HG03354 (cell line): ENCODE measurements at regions not wholly inside any gene's neighbourhood (a gene's known extent, or its start where the extent isn't known, plus 50 kb on each side); places are given as distances from the start of the nearest gene placed in this dataset.
"Not testable (repeated sequence)": the region's sequence is repeated elsewhere in the genome, so short reads cannot be mapped to it uniquely, and the experiment has no call there.

Experiments
- ATAC-seq: cut with Tn5 transposase; IDR thresholded peaks from one replicate; pipeline ENCODE4 v1.9.1; 2021; ENCODE audit warnings: mild to moderate bottlenecking; ENCODE audit not compliant: unreplicated experiment, poor library complexity, severe bottlenecking

GRCh38 chr3:152128356-152128755 is 140.4 kb upstream of the MBNL1 start:
- no peak for ATAC-seq

GRCh38 chr3:152139651-152140050 is 129.1 kb upstream of the MBNL1 start:
- ATAC-seq = no peak

- no peak for ATAC-seq
These were observed 122.3 kb upstream of the MBNL1 start for GRCh38 chr3:152146461-152146860.

DNA sequence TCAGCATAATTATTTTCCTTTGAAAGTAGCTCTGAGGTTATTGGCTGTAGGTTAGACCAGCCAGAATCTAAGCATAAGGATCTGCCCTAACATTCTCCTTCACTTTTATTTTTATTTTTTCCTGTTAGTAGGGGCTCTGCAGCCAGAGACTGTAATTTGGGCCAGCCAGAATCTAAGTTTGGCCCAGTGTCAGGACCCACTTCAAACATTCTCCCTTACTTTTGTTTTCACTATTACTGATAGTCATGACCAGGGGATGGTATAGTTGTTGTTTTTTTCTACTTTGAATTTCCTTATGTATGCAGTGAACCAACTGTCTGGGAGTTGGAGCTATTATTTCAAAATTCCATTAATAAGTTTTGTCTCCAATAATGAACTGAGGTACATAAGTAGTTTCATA is 121.0 kb upstream of the MBNL1 start:
- ATAC-seq = no peak

- no peak for ATAC-seq
These were observed 120.2 kb upstream of the MBNL1 start for GRCh38 chr3:152148579-152148978.

DNA sequence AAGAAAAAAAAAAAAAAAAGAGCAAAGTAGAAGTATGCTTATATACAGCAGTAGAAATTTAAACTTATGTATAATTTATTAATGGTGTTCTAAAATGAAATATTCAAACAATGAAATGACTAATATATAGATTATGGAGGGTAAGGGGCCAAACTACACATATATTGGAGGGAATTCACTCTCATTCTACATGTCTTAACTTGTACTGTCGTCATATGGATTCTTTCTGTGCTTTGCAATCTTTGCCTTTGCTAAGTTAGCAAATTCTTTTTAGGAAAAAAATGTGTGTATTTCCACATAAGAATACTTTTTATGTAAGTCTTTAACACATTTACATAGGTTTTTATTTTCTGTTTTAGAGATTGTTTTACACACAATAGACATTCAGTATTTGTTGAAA is 118.9 kb upstream of the MBNL1 start:
- ATAC-seq = no peak

- ATAC-seq = no peak
These were observed 117.4 kb upstream of the MBNL1 start for GRCh38 chr3:152151216-152151876.

- not testable (repeated sequence) for ATAC-seq
These were observed 116.6 kb upstream of the MBNL1 start for GRCh38 chr3:152151877-152152765.

- ATAC-seq = not testable (repeated sequence)
These were observed 115.6 kb upstream of the MBNL1 start for GRCh38 chr3:152153115-152153514.

DNA sequence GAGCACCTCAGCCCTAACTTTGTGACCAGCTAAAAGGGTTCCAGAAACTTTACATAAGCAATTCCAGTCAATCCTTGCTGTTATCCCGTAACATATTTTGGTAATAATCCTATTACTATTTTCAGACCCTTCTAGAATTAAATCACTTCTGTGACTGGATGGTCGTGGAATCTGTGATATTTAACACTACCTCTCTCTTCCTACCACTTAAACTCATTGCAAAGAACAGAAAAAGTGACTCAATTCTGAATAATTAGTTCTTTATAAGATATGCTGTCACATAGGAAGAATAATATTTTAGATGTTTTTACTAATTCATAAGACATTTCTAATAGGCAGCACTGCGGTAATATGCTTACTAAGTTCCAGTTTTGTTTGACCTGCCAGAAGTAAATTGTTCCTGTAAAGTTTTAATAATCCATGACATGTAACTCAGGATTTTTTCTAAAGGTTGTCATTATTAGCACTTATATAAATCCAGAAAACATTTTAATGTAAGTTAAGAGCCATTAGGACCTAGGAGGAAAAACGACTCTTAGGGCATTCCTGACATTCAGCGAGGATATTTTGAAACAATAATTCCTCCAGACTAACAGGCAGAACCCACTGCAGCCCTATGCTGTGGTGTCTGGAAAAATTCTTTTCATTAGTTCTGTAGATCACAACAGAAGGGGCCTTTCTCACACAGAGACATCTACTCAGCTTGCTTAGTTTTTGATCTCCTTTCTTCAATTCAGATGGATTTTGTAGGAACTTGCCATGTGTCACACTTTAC is 113.3 kb upstream of the MBNL1 start:
- no peak for ATAC-seq

GRCh38 chr3:152156880-152157279 is 111.8 kb upstream of the MBNL1 start:
- ATAC-seq = no peak

DNA sequence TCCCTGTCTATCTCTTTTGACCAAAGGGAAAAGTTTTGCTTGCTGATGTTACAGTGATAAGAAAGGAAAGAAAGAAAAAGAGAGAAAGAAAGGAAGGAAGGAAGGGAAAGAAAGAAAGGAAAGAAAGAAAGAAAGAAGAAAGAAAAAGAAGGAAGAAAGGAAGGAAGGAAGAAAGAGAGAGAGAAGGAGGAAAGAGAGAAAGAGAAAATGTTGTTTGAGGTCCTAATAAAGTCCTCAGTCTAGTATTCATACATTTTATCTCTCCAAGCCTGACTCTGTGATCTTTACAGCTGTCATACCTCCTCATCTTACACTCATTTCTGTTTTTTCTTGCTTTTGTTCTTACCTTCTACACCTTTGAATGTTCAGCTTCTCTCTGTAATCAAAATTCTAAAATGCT is 111.4 kb upstream of the MBNL1 start:
- ATAC-seq = no peak

DNA sequence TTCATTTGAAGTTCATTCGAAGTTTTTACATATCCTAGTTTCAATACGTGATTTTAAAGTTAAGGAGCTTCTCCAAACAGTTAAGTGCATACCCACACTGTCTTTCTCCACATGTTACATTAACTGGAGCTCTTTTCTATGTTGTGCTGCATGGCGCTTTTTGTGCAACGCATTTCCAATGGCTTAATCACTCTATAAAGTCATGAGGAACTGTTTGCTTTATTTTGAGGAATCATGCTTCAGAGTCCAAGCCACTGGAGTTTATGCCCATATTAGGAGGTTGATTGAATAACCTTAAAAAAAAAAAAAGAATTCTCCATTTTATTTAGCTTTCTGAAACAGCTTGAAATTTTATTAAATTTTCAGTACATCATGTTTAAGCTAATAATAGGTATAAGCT is 109.4 kb upstream of the MBNL1 start:
- ATAC-seq = no peak

DNA sequence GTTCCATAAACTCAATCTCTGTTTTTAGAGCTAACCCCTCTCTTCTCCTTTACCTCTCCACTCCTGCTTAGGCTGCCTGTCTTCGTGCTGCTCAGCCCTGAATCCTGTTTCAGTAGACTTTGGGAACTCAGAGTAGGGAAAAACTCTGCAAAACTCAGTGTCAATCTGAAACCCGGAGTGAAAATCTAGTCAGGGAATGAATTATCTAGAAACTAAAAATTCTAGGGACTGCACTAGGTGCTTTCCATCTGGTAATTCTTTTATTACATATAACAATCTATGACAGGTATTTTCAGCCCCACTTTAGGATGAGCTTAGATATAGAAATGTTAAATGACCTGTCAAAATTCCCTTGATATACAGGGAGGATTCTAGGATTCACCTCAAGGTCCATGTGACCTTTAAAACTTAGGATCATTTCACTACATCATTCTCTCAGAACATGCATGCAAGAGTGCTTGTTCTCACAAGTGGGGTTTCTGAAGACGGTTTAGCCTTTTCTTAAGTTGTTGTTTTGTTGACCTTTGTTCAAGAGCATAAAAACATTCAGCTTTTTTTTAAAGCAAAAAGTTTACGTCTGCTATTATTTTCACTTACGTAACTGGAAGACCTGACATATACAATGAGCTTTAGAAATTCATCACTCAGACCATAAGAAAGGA is 108.2 kb upstream of the MBNL1 start:
- no peak for ATAC-seq

DNA sequence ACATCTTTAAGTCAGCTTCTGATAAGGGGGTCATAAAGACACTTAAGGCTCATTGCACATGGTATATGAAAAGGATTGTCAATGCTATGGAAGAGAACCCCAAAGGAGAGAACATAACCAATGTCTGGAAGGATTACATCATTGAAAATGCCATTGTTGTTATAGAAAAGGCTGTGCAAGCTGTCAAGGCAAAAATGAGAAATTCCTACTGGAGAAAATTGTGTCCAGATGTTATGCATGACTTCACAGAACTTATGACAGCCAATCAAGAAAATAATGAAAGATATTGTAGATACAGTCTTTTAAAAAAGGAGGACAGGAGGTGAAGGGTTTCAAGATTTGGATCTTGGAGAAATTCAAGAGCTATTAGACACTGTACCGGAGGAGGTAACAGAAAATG is 96.3 kb upstream of the MBNL1 start:
- no peak for ATAC-seq

GRCh38 chr3:152173627-152174026 is 95.1 kb upstream of the MBNL1 start:
- no peak for ATAC-seq

GRCh38 chr3:152174876-152175527 is 93.7 kb upstream of the MBNL1 start:
- ATAC-seq = no peak

DNA sequence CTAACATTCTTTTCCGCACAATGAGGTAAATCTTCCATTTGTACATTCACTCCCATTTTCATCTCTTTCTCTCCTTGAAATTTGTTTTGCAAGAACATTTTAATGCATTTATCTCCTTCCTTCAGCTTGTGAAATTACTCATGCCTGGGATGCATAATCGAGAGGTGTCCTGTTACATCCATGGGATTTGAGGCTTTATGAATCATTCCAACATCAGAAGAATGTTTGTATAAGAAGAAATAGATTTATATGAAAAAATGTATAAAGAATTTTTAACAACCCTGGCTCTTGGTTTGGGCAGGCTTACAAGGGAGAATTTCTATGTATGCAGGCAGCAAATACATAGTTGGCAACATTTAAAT is 93.2 kb upstream of the MBNL1 start:
- ATAC-seq = no peak

GRCh38 chr3:152176241-152176640 is 92.5 kb upstream of the MBNL1 start:
- ATAC-seq = no peak

GRCh38 chr3:152176998-152177397 is 91.7 kb upstream of the MBNL1 start:
- no peak for ATAC-seq
